ENCODE measurements at regions not wholly inside any gene's neighbourhood (a gene's known extent, or its start where the extent isn't known, plus 50 kb on each side); places are given as distances from the start of the nearest gene placed in this dataset.

- no peak for TF ChIP-seq CTCF (IDR thresholded peaks at IDR 0.05; ENCODE audit: insufficient read depth, low read length, poor library complexity, severe bottlenecking)
- H3K27me3 ChIP-seq (ENCODE audit: control insufficient read depth, insufficient read depth, low read length): no peaks in the 10 kb centered on the region
- no peaks in the 10 kb centered on the region for H3K36me3 ChIP-seq (ENCODE audit: control insufficient read depth, insufficient read depth, low read length)
- H3K4me3 ChIP-seq (ENCODE audit: low read depth, low read length): no peak overlapping the region
- DNase-seq (ENCODE audit: low read depth): no peak
Measured at GRCh38 chr18:69291755-69292154, 108.9 kb upstream of the DOK6 start.

- Histone ChIP-seq H3K36me3 (ENCODE audit: control insufficient read depth, insufficient read depth, low read length) (no peaks in the 10 kb centered on the region), H3K4me3 (ENCODE audit: low read depth, low read length) (no peak overlapping the region), H3K27me3 (ENCODE audit: control insufficient read depth, insufficient read depth, low read length) (no peaks in the 10 kb centered on the region)
- DNase-seq (ENCODE audit: low read depth): no peak
- TF ChIP-seq CTCF (IDR thresholded peaks at IDR 0.05; ENCODE audit: insufficient read depth, low read length, poor library complexity, severe bottlenecking): no peak
Measured at GRCh38 chr18:69300185-69300584, 100.5 kb upstream of the DOK6 start.

GRCh38 chr18:69308619-69309018 is 92.1 kb upstream of the DOK6 start:
- no peaks in the 10 kb centered on the region for H3K36me3 ChIP-seq (ENCODE audit: control insufficient read depth, insufficient read depth, low read length)
- no peaks in the 10 kb centered on the region for H3K27me3 ChIP-seq (ENCODE audit: control insufficient read depth, insufficient read depth, low read length)
- H3K4me3 ChIP-seq (ENCODE audit: low read depth, low read length): no peak overlapping the region
- TF ChIP-seq CTCF (IDR thresholded peaks at IDR 0.05; ENCODE audit: insufficient read depth, low read length, poor library complexity, severe bottlenecking): no peak
- DNase-seq (ENCODE audit: low read depth): no peak

- Histone ChIP-seq H3K36me3 (ENCODE audit: control insufficient read depth, insufficient read depth, low read length) (no peaks in the 10 kb centered on the region), H3K27me3 (ENCODE audit: control insufficient read depth, insufficient read depth, low read length) (no peaks in the 10 kb centered on the region), H3K4me3 (ENCODE audit: low read depth, low read length) (no peak overlapping the region)
- TF ChIP-seq CTCF (IDR thresholded peaks at IDR 0.05; ENCODE audit: insufficient read depth, low read length, poor library complexity, severe bottlenecking): no peak
- no peak for DNase-seq (ENCODE audit: low read depth)
Measured at GRCh38 chr18:69326094-69326493, 74.6 kb upstream of the DOK6 start.

- Histone ChIP-seq H3K4me3 (ENCODE audit: low read depth, low read length) (no peak overlapping the region), H3K27me3 (ENCODE audit: control insufficient read depth, insufficient read depth, low read length) (no peaks in the 10 kb centered on the region), H3K36me3 (ENCODE audit: control insufficient read depth, insufficient read depth, low read length) (no peaks in the 10 kb centered on the region)
- DNase-seq (ENCODE audit: low read depth): no peak
- TF ChIP-seq CTCF (IDR thresholded peaks at IDR 0.05; ENCODE audit: insufficient read depth, low read length, poor library complexity, severe bottlenecking): no peak
Measured at GRCh38 chr18:69328086-69328485, 72.6 kb upstream of the DOK6 start.

GRCh38 chr18:69330385-69331005 is 70.2 kb upstream of the DOK6 start:
- H3K36me3 ChIP-seq (ENCODE audit: control insufficient read depth, insufficient read depth, low read length): no peaks in the 10 kb centered on the region
- H3K27me3 ChIP-seq (ENCODE audit: control insufficient read depth, insufficient read depth, low read length): no peaks in the 10 kb centered on the region
- DNase-seq (ENCODE audit: low read depth): no peak
- no peak overlapping the region for H3K4me3 ChIP-seq (ENCODE audit: low read depth, low read length)
- TF ChIP-seq CTCF (IDR thresholded peaks at IDR 0.05; ENCODE audit: insufficient read depth, low read length, poor library complexity, severe bottlenecking): no peak

Data from kidney epithelial cell (primary cell).